HG02678 (cell line): ENCODE measurements at regions not wholly inside any gene's neighbourhood (a gene's known extent, or its start where the extent isn't known, plus 50 kb on each side); places are given as distances from the start of the nearest gene placed in this dataset.

ENCODE experiments used
- ATAC-seq: cut with Tn5 transposase; IDR thresholded peaks from one replicate; pipeline ENCODE4 v1.9.1; 2021; ENCODE audit warnings: mild to moderate bottlenecking, moderate library complexity; ENCODE audit not compliant: unreplicated experiment

DNA sequence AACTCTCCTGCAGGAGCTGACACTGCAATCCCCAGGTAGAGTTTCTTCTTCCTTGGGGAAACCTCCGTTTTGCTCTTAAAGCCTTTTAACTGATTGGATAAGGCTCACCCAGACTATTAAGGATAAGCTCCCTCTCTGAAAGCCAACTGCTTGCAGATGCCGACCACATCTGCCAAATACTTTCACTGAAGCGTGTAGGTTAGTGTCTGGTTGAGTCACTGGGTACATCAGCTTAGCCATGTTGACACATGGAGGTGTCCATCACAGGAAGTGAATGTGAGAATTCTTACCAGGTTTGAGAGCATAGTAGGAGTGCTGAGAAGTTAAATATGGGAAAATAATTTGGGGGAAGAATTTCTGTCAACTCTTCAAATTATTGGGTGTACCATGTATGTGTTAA is 202.0 kb downstream of the AJAP1 start:
- no peak for ATAC-seq

DNA sequence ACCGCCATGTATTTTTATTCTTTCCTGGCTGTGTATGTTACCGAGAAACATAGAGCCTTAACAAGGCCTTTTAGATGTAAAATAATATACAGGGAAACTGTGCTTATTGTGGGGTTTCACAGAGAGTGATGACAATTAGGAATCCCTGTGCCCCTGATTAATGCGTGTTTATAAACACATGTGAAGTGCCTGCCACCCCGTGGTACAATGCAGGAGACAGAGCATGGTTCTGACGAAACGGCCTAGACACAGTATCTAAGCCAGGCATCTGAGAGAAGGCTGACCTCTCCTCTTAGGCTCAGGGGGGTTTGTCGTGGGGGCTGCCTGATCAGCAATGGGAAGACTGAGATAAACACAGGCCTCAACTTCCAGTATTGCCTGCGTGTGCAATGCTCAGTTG is 200.0 kb downstream of the AJAP1 start:
- no peak for ATAC-seq

DNA sequence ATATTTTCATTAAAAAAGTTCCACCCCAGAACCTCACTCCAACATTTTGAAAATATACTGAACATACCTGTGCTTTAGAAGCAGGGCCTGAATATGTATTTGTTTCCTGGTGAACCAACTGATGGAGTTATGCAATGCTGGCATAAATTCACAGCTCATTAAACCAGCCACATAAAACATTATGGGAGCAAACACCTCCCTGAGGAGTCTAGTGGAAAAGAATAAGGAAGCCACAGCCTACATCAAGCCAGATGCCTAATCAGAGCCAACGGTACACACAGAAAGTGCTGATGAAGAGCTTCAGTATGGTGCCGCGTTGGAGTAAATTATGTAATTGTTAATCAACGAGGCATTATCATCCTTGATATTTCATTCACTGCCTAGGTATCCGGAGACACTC is 199.5 kb downstream of the AJAP1 start:
- no peak for ATAC-seq

DNA sequence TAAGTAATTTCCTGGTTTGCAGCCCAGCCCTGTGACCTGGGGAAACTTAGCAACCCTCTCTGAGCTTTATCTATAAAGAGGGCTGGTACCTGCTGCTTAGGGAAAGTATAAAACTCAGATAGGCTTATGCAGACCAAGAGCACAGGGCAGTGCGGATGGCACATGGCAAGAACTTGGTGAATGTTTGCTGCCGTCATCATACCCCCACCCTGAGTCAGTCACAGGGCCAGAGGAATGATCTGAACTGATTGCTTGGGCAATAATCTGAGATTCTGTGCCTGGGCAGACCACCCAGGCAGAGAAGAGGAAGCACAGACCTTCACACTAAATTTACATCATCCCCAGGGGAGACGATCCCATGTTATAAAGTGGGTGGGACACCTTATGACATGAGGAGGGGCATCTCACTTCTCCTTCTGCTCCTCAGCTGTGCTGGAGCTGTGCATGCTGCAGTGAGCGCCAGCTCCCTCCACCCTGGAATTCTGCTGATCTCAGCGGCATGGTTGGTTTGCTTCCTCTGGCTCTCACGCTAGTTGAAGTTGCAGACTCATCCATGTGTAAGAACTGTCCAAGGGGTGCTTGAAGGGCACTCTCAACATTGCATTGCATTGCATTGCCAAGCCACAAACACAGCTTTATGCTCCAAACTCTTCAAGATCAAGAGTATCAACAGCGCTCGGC is 197.1 kb downstream of the AJAP1 start:
- no peak for ATAC-seq

DNA sequence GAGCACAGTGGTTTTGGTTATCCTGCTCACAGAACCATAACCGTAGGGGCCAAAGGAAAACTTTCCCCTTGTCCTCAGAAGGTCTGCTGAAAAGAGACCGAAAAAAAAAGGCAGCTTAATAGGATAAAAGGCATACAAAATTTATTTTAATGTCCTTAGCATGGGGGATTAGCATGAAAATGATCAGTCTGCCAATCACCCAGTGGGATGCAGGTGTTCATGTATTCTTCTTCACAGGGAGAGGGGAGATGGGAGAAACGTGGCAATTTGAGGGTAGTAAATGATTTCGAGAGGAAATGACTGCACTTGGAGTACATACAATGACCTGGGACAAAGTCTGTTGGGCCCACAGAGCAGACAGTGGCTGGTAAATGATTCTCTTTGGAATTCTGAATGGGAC is 194.0 kb downstream of the AJAP1 start:
- no peak for ATAC-seq

DNA sequence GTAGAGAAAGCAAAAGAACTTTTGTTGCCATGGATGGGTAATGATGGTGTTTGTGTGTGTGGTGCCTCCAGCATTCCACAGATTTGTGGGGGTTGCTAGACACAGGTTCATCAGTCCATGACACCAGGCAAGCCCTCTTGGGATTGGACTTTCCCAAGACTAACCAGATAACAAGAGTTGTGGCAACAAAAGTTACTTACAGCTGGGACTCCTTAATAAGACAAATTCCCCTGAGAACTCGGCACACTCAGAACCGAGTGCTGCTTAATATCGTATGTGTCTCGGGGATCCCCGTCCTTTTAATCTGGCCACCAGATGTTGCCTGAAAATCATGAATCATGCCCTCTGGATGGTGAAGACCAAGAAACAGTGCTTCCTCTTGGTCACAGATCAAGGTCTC is 193.3 kb downstream of the AJAP1 start:
- no peak for ATAC-seq
